AG10803 (cell line): ENCODE measurements at regions not wholly inside any gene's neighbourhood (a gene's known extent, or its start where the extent isn't known, plus 50 kb on each side); places are given as distances from the start of the nearest gene placed in this dataset.
A peak's percentile ranks its signal among the peaks of the same experiment; 100 is the strongest.

Source experiments
- DNase-seq: peaks from one replicate; pipeline ENCODE4 v3.0.0; 2010; ENCODE audit warnings: low read depth
- H3K4me3 ChIP-seq: 2 replicates; pipeline ENCODE4 v1.5.1; 2011; ENCODE audit warnings: mild to moderate bottlenecking, low read length, control low read depth
- TF ChIP-seq, protein P1 (sequence below): conservative IDR thresholded peaks from 2 replicates; pipeline ENCODE4 v1.5.1; 2011; ENCODE audit warnings: mild to moderate bottlenecking, low read length, control low read depth, inconsistent platforms

DNA sequence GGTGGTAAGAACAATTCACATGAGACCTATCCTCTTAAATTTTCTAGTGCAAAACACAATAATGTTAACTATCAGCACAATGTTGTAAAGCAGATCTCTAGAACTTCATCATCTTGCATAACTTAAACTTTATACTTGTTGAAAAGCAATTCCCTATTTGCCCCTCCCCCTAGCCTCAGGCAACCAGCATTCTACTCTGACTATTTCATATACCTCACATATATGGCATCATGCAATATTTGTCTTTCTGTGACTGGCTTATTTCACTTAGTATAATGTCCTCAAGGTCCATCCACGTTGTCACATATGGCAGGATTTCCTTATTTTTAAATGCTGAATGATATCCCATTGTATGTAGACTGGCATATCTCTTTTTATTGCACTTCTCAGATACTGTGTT is 86.5 kb downstream of the STRADB start:
- no peak overlapping the region for H3K4me3 ChIP-seq
- no peak for DNase-seq
- TF ChIP-seq, protein P1, sequence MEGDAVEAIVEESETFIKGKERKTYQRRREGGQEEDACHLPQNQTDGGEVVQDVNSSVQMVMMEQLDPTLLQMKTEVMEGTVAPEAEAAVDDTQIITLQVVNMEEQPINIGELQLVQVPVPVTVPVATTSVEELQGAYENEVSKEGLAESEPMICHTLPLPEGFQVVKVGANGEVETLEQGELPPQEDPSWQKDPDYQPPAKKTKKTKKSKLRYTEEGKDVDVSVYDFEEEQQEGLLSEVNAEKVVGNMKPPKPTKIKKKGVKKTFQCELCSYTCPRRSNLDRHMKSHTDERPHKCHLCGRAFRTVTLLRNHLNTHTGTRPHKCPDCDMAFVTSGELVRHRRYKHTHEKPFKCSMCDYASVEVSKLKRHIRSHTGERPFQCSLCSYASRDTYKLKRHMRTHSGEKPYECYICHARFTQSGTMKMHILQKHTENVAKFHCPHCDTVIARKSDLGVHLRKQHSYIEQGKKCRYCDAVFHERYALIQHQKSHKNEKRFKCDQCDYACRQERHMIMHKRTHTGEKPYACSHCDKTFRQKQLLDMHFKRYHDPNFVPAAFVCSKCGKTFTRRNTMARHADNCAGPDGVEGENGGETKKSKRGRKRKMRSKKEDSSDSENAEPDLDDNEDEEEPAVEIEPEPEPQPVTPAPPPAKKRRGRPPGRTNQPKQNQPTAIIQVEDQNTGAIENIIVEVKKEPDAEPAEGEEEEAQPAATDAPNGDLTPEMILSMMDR, result no peak

DNA sequence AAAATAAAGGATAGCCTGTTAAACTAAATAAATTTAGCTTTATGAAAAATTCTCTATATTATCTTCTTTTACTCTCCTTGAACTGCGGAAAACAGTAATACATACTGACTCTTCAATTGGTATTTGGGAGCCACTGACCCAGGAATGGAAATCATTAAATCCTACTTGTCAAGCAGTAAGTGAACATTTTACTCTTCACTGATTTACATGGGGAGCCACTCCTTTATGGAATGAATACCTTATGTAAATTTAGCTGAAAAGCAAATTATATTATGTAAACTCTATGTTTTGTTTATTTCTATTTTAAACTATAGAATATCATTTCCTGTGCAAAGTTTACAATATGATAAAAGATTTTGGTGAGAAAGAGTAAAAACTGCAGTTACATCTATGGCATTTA is 85.2 kb downstream of the STRADB start:
- no peak overlapping the region for H3K4me3 ChIP-seq
- TF ChIP-seq, protein P1, result no peak
- no peak for DNase-seq

DNA sequence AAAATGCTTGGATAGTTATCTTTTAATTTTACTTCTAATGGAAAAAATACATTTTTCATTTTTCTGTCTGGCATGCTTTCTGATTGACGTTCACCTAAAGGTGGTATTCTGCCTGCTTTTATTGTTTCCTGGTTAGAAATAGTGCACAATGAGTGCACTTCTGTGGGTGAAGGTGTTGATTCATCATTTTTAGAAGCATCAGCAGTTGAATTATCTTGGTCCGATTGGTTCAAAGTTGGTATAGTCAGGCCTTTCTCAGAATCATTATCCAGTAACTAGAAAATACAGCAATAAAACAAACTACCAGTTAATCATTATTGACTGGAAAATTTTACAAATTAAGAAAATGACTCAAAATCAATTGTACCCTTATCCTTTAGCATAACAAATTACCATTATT is 84.5 kb downstream of the STRADB start:
- DNase-seq, result no peak
- H3K4me3 ChIP-seq, result no peak overlapping the region
- TF ChIP-seq, protein P1, result no peak

DNA sequence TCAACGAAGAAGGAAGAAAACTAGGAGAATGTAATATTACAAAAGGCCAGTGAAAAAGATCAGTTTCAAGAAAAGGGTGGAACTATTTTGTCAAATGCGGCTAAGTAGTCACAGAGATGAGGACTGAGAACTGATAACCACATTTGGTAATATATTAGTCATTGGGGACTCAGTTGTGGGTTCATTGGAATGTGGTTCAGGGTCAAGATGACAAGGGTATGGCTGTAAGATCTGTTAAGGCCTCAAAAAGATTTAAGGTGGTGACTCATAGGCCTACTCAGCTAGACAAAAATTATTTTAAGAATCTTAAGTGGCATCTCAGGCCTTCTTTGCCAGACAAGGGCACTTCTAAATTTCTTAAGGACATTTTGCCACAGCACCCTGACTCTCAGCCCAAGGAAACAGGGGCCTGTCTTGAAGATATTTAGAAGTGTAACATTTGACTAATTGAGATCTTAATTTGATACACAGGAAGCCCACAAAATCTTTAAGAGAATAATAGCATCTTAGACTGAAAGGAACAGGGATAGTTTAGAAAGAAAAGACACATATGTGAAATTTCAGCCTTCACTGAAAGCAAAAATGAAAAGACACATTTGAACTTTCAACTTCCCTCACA is 81.3 kb downstream of the STRADB start:
- peak; percentile 91 for DNase-seq
- no peak overlapping the region for H3K4me3 ChIP-seq
- TF ChIP-seq, protein P1, result no peak
